ENCODE measurements at regions not wholly inside any gene's neighbourhood (a gene's known extent, or its start where the extent isn't known, plus 50 kb on each side); places are given as distances from the start of the nearest gene placed in this dataset.
"Not testable (repeated sequence)": the region's sequence is repeated elsewhere in the genome, so short reads cannot be mapped to it uniquely, and the experiment has no call there.

DNA sequence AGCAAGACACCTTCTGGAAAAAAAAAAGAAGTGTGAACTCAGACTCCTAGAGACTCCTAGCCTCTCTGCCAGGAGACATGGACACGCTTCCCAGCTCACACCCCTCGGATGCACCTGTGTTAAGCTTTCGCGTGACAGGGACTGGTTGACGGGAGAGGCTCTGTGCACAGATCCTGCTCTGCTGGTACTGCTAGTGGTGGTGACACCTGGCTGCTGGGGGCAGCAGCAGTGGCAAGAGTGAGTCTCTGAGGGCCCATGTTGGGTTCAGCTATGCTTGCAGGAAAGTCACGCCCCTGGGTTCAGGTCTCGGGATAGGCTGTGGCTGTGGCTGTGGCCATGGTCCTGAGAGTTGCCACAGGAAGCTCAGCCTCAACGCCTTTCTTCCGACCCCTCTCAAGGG, 81.1 kb downstream of the XRCC2 start:
- Histone ChIP-seq H3K4me1 (no peaks in the 10 kb centered on the region), H3K27me3 (no peaks in the 10 kb centered on the region), H3K9me3 (no peaks in the 10 kb centered on the region), H3K4me3 (no peak overlapping the region), H3K27ac (no peak overlapping the region), H3K36me3 (no peaks in the 10 kb centered on the region)
- DNase-seq: no peak
- TF ChIP-seq, protein P1, sequence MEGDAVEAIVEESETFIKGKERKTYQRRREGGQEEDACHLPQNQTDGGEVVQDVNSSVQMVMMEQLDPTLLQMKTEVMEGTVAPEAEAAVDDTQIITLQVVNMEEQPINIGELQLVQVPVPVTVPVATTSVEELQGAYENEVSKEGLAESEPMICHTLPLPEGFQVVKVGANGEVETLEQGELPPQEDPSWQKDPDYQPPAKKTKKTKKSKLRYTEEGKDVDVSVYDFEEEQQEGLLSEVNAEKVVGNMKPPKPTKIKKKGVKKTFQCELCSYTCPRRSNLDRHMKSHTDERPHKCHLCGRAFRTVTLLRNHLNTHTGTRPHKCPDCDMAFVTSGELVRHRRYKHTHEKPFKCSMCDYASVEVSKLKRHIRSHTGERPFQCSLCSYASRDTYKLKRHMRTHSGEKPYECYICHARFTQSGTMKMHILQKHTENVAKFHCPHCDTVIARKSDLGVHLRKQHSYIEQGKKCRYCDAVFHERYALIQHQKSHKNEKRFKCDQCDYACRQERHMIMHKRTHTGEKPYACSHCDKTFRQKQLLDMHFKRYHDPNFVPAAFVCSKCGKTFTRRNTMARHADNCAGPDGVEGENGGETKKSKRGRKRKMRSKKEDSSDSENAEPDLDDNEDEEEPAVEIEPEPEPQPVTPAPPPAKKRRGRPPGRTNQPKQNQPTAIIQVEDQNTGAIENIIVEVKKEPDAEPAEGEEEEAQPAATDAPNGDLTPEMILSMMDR (IDR thresholded peaks at IDR 0.05): no peak
- intact Hi-C loops (cut with DNase I): no loop called here
- no peak for ATAC-seq

GRCh38 chr7:152591976-152592375, 84.0 kb downstream of the XRCC2 start:
- Histone ChIP-seq H3K27me3 (no peaks in the 10 kb centered on the region), H3K36me3 (no peaks in the 10 kb centered on the region), H3K9me3 (no peaks in the 10 kb centered on the region), H3K27ac (no peak overlapping the region), H3K4me1 (no peaks in the 10 kb centered on the region), H3K4me3 (no peak overlapping the region)
- intact Hi-C loops (cut with DNase I): no loop called here
- TF ChIP-seq, protein P1 (IDR thresholded peaks at IDR 0.05): no peak
- DNase-seq: no peak
- ATAC-seq: no peak

- Histone ChIP-seq H3K9me3 (no peaks in the 10 kb centered on the region), H3K27me3 (no peaks in the 10 kb centered on the region)
- no peak for ATAC-seq
Measured at GRCh38 chr7:152590481-152590880, 85.5 kb downstream of the XRCC2 start.

DNA sequence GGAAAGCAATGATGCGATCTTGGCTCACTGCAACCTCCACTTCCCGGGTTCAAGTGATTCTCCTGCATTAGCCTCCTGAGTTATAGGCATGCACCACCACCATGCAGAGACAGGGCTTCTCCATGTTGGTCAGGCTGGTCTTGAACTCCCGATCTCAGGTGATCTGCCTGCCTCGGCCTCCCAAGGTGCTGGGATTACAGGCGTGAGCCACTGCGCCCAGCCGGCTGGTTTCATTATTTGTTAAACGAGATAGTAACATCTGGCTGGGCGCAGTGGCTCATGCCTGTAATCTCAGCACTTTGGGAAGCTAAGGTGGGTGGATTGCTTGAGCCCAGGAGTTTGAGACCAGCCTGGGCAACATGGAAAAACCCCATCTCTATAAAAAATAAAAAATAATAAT, 86.1 kb downstream of the XRCC2 start:
- DNase-seq; H3K4me3 ChIP-seq; intact Hi-C loops (cut with DNase I); H3K36me3 ChIP-seq; H3K27ac ChIP-seq; H3K27me3 ChIP-seq; H3K4me1 ChIP-seq; ATAC-seq; H3K9me3 ChIP-seq: not testable (repeated sequence)

More at GRCh38 chr7:152590481-152590880, 85.5 kb downstream of the XRCC2 start:
- Histone ChIP-seq H3K36me3 (no peaks in the 10 kb centered on the region), H3K4me1 (no peaks in the 10 kb centered on the region), H3K4me3 (no peak overlapping the region), H3K27ac (no peak overlapping the region)
- intact Hi-C loops (cut with DNase I): no loop called here
- no peak for DNase-seq
- TF ChIP-seq, protein P1 (IDR thresholded peaks at IDR 0.05): no peak

GRCh38 chr7:152588350-152588749, 87.6 kb downstream of the XRCC2 start:
- no peak overlapping the region for H3K27ac ChIP-seq
- intact Hi-C loops (cut with DNase I): no loop called here
- no peaks in the 10 kb centered on the region for H3K9me3 ChIP-seq
- TF ChIP-seq, protein P1 (IDR thresholded peaks at IDR 0.05): no peak
- DNase-seq (no peak), ATAC-seq (peak; percentile 82)
- H3K4me3 ChIP-seq: no peak overlapping the region
- H3K36me3 ChIP-seq: no peaks in the 10 kb centered on the region
- H3K27me3 ChIP-seq: no peaks in the 10 kb centered on the region
- no peaks in the 10 kb centered on the region for H3K4me1 ChIP-seq

DNA sequence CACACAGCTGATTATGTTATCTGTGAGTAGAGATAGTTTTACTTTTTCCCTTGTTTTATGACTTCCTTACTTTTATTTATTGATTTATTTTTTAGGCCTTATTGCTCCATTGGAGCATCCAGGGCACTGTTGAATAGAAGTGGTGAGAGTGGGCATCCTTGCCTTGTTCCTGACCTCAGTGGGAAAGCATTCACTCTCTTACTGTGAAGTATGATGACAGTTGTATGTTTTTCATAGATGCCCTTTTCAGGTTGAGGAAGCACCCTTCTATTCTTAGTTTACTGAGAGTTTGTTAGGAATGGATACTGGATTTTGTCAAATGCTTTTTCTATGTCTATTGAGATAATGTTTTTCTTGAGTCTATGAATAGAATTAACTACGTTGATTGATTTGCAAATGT, 88.6 kb downstream of the XRCC2 start:
- Histone ChIP-seq H3K36me3 (no peaks in the 10 kb centered on the region), H3K27me3 (no peaks in the 10 kb centered on the region), H3K27ac (no peak overlapping the region), H3K9me3 (no peaks in the 10 kb centered on the region), H3K4me1 (no peaks in the 10 kb centered on the region), H3K4me3 (no peak overlapping the region)
- ATAC-seq (no peak), DNase-seq (no peak)
- intact Hi-C loops (cut with DNase I): no loop called here
- TF ChIP-seq, protein P1 (IDR thresholded peaks at IDR 0.05): no peak

All from left lung (tissue), 4 donors.